Choroid plexus epithelial cell (primary cell): ENCODE measurements at regions not wholly inside any gene's neighbourhood (a gene's known extent, or its start where the extent isn't known, plus 50 kb on each side); places are given as distances from the start of the nearest gene placed in this dataset.

Source experiments
- DNase-seq: peaks from one replicate; pipeline ENCODE4 v3.0.0-alpha.2; 2010; ENCODE audit warnings: low read depth
- H3K4me3 ChIP-seq: 2 replicates; pipeline ENCODE4 v1.5.1; 2011; ENCODE audit warnings: low read depth, mild to moderate bottlenecking, control low read depth, low read length, moderate library complexity
- CTCF ChIP-seq: conservative IDR thresholded peaks from 2 replicates; pipeline ENCODE4 v1.5.1; 2011; ENCODE audit warnings: low read depth, mild to moderate bottlenecking, control low read depth, inconsistent platforms, low read length, moderate library complexity

GRCh38 chr13:59513686-59514085 lies 650.0 kb downstream of the DIAPH3 start:
- no peak for TF ChIP-seq CTCF
- no peak overlapping the region for H3K4me3 ChIP-seq
- DNase-seq = no peak

GRCh38 chr13:59514316-59514715 lies 649.4 kb downstream of the DIAPH3 start:
- DNase-seq = no peak
- H3K4me3 ChIP-seq = no peak overlapping the region
- TF ChIP-seq CTCF = no peak

- H3K4me3 ChIP-seq = no peak overlapping the region
- TF ChIP-seq CTCF = no peak
- DNase-seq = peak; percentile 25
Observed at GRCh38 chr13:59519819-59520218, 643.9 kb downstream of the DIAPH3 start.

- no peak for DNase-seq
- no peak for TF ChIP-seq CTCF
- H3K4me3 ChIP-seq = no peak overlapping the region
Observed at GRCh38 chr13:59521549-59521948, 642.2 kb downstream of the DIAPH3 start.

DNA sequence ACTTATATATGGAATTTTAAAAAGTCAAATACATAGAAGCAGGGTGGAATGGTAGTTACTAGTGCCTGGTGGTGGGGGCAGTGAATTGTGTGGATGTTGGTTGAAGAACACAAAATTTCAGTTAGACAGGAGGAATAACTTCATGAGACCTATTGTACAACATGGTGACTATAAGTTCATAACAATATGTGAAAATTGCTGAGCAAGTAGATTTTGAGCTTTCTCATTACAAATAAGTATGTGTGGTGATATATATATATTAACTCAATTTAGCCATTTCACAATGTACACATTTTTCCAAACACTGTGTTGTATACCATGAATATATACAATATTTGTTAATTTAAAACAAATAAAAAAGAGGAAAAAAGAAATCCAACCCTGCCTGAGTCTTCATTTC lies 641.1 kb downstream of the DIAPH3 start:
- TF ChIP-seq CTCF = no peak
- no peak for DNase-seq
- H3K4me3 ChIP-seq = no peak overlapping the region

GRCh38 chr13:59527500-59527899 lies 636.2 kb downstream of the DIAPH3 start:
- no peak for DNase-seq
- TF ChIP-seq CTCF = no peak
- no peak overlapping the region for H3K4me3 ChIP-seq

GRCh38 chr13:59531571-59532091 lies 632.1 kb downstream of the DIAPH3 start:
- no peak overlapping the region for H3K4me3 ChIP-seq
- peak; percentile 85 for DNase-seq
- no peak for TF ChIP-seq CTCF
